ENCODE measurements at regions not wholly inside any gene's neighbourhood (a gene's known extent, or its start where the extent isn't known, plus 50 kb on each side); places are given as distances from the start of the nearest gene placed in this dataset.

GRCh38 chr14:84432676-84433075, 1097.3 kb upstream of the FLRT2 start:
- H3K27ac ChIP-seq, result no peak overlapping the region
- H3K79me2 ChIP-seq, result no peaks in the 10 kb centered on the region
- no peak overlapping the region for H2AFZ ChIP-seq
- H3K9ac ChIP-seq, result no peak overlapping the region
- no peaks in the 10 kb centered on the region for H3K27me3 ChIP-seq (ENCODE audit: control insufficient read depth, insufficient read depth, low read length)
- H3K4me1 ChIP-seq, result no peaks in the 10 kb centered on the region
- H3K4me3 ChIP-seq (ENCODE audit: low read depth, low read length), result no peak overlapping the region
- TF ChIP-seq, protein P1, sequence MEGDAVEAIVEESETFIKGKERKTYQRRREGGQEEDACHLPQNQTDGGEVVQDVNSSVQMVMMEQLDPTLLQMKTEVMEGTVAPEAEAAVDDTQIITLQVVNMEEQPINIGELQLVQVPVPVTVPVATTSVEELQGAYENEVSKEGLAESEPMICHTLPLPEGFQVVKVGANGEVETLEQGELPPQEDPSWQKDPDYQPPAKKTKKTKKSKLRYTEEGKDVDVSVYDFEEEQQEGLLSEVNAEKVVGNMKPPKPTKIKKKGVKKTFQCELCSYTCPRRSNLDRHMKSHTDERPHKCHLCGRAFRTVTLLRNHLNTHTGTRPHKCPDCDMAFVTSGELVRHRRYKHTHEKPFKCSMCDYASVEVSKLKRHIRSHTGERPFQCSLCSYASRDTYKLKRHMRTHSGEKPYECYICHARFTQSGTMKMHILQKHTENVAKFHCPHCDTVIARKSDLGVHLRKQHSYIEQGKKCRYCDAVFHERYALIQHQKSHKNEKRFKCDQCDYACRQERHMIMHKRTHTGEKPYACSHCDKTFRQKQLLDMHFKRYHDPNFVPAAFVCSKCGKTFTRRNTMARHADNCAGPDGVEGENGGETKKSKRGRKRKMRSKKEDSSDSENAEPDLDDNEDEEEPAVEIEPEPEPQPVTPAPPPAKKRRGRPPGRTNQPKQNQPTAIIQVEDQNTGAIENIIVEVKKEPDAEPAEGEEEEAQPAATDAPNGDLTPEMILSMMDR (IDR thresholded peaks at IDR 0.05), result no peak
- H3K4me2 ChIP-seq (ENCODE audit: low read length), result no peak overlapping the region
- no peaks in the 10 kb centered on the region for H3K36me3 ChIP-seq (ENCODE audit: control insufficient read depth, insufficient read depth, low read length)
- no peaks in the 10 kb centered on the region for H3K9me3 ChIP-seq (ENCODE audit: control insufficient read depth, low read length)

GRCh38 chr14:84433961-84434360, 1096.0 kb upstream of the FLRT2 start:
- Histone ChIP-seq H3K9me3 (ENCODE audit: control insufficient read depth, low read length) (no peaks in the 10 kb centered on the region), H3K4me3 (ENCODE audit: low read depth, low read length) (no peak overlapping the region), H3K4me1 (no peaks in the 10 kb centered on the region), H3K36me3 (ENCODE audit: control insufficient read depth, insufficient read depth, low read length) (no peaks in the 10 kb centered on the region), H3K79me2 (no peaks in the 10 kb centered on the region), H3K9ac (no peak overlapping the region), H3K27me3 (ENCODE audit: control insufficient read depth, insufficient read depth, low read length) (no peaks in the 10 kb centered on the region), H2AFZ (no peak overlapping the region), H3K27ac (no peak overlapping the region), H3K4me2 (ENCODE audit: low read length) (no peak overlapping the region)
- TF ChIP-seq, protein P1 (IDR thresholded peaks at IDR 0.05), result no peak

- Histone ChIP-seq H3K27ac (no peak overlapping the region), H3K9ac (no peak overlapping the region), H3K79me2 (no peaks in the 10 kb centered on the region), H3K4me3 (ENCODE audit: low read depth, low read length) (no peak overlapping the region), H3K9me3 (ENCODE audit: control insufficient read depth, low read length) (no peaks in the 10 kb centered on the region), H3K27me3 (ENCODE audit: control insufficient read depth, insufficient read depth, low read length) (no peaks in the 10 kb centered on the region), H3K36me3 (ENCODE audit: control insufficient read depth, insufficient read depth, low read length) (no peaks in the 10 kb centered on the region), H3K4me2 (ENCODE audit: low read length) (no peak overlapping the region), H2AFZ (no peak overlapping the region), H3K4me1 (no peaks in the 10 kb centered on the region)
- TF ChIP-seq, protein P1 (IDR thresholded peaks at IDR 0.05), result no peak
These were observed 1094.1 kb upstream of the FLRT2 start for GRCh38 chr14:84435820-84436324.

GRCh38 chr14:84436528-84436927, 1093.4 kb upstream of the FLRT2 start:
- Histone ChIP-seq H3K4me2 (ENCODE audit: low read length) (no peak overlapping the region), H3K4me3 (ENCODE audit: low read depth, low read length) (no peak overlapping the region), H3K9me3 (ENCODE audit: control insufficient read depth, low read length) (no peaks in the 10 kb centered on the region), H3K9ac (no peak overlapping the region), H3K27ac (no peak overlapping the region), H3K27me3 (ENCODE audit: control insufficient read depth, insufficient read depth, low read length) (no peaks in the 10 kb centered on the region), H3K4me1 (no peaks in the 10 kb centered on the region), H3K36me3 (ENCODE audit: control insufficient read depth, insufficient read depth, low read length) (no peaks in the 10 kb centered on the region), H3K79me2 (no peaks in the 10 kb centered on the region), H2AFZ (no peak overlapping the region)
- TF ChIP-seq, protein P1 (IDR thresholded peaks at IDR 0.05), result no peak

GRCh38 chr14:84442521-84442920, 1087.4 kb upstream of the FLRT2 start:
- Histone ChIP-seq H3K9ac (no peak overlapping the region), H3K27me3 (ENCODE audit: control insufficient read depth, insufficient read depth, low read length) (no peaks in the 10 kb centered on the region), H2AFZ (no peak overlapping the region), H3K4me3 (ENCODE audit: low read depth, low read length) (no peak overlapping the region), H3K4me1 (no peaks in the 10 kb centered on the region), H3K9me3 (ENCODE audit: control insufficient read depth, low read length) (no peaks in the 10 kb centered on the region), H3K27ac (no peak overlapping the region), H3K36me3 (ENCODE audit: control insufficient read depth, insufficient read depth, low read length) (no peaks in the 10 kb centered on the region), H3K4me2 (ENCODE audit: low read length) (no peak overlapping the region), H3K79me2 (no peaks in the 10 kb centered on the region)
- TF ChIP-seq, protein P1 (IDR thresholded peaks at IDR 0.05), result no peak
